SK-N-SH treated with all-trans-retinoic acid at 6 μM for 48 hours (cell line): ENCODE measurements at regions not wholly inside any gene's neighbourhood (a gene's known extent, or its start where the extent isn't known, plus 50 kb on each side); places are given as distances from the start of the nearest gene placed in this dataset.

Experiments used
- ISL1 ChIP-seq: fragments of 250-450 bp; sonication (Bioruptor Pico); IDR thresholded peaks from 2 replicates; pipeline ENCODE4 v2.1.2; 2022; ENCODE audit warnings: mild to moderate bottlenecking, moderate library complexity
- OSR1 ChIP-seq: fragments of 250-450 bp; sonication (Bioruptor Pico); IDR thresholded peaks from 2 replicates; pipeline ENCODE4 v1.8.0; 2022; ENCODE audit warnings: moderate library complexity, mild to moderate bottlenecking, inconsistent platforms
- PATZ1 ChIP-seq: fragments of 250-450 bp; sonication (Bioruptor Pico); IDR thresholded peaks from 2 replicates; pipeline ENCODE4 v1.8.0; 2020; ENCODE audit warnings: mild to moderate bottlenecking, moderate library complexity, borderline replicate concordance
- POU6F1 ChIP-seq: fragments of 250-450 bp; sonication (Bioruptor Pico); IDR thresholded peaks from 2 replicates; pipeline ENCODE4 v1.8.0; 2021; ENCODE audit warnings: low read depth, mild to moderate bottlenecking, moderate library complexity, borderline replicate concordance
- RARB ChIP-seq: fragments of 250-450 bp; sonication (Bioruptor Pico); IDR thresholded peaks from 2 replicates; pipeline ENCODE4 v1.8.0; 2021; ENCODE audit warnings: mild to moderate bottlenecking, moderate library complexity
- SNAI2 ChIP-seq: fragments of 250-450 bp; sonication (Bioruptor Pico); IDR thresholded peaks from 2 replicates; pipeline ENCODE4 v1.5.0; 2020; ENCODE audit warnings: mild to moderate bottlenecking, moderate library complexity
- TCF4 ChIP-seq: fragments of 250-450 bp; sonication (Bioruptor Pico); IDR thresholded peaks from 2 replicates; pipeline ENCODE4 v1.8.0; 2021; ENCODE audit warnings: mild to moderate bottlenecking, moderate library complexity, borderline replicate concordance
- TSHZ2 ChIP-seq: fragments of 250-450 bp; sonication (Bioruptor Pico); IDR thresholded peaks from 2 replicates; pipeline ENCODE4 v1.5.0; 2020; ENCODE audit warnings: mild to moderate bottlenecking, moderate library complexity
- ZFP3 ChIP-seq: fragments of 250-450 bp; sonication (Bioruptor Pico); IDR thresholded peaks from 2 replicates; pipeline ENCODE4 v1.5.0; 2020; ENCODE audit warnings: mild to moderate bottlenecking, moderate library complexity
- ZFP30 ChIP-seq: fragments of 450-650 bp; formaldehyde crosslinking; IDR thresholded peaks from 2 replicates; pipeline ENCODE4 v1.5.0; 2022; ENCODE audit warnings: mild to moderate bottlenecking, moderate library complexity
- ZNF70 ChIP-seq: fragments of 450-650 bp; formaldehyde crosslinking; IDR thresholded peaks from 2 replicates; pipeline ENCODE4 v1.5.0; 2020; ENCODE audit warnings: mild to moderate bottlenecking, moderate library complexity
- ZNF8 ChIP-seq: fragments of 450-650 bp; formaldehyde crosslinking; IDR thresholded peaks from 2 replicates; pipeline ENCODE4 v1.5.0; 2020; ENCODE audit warnings: mild to moderate bottlenecking, moderate library complexity

GRCh38 chr2:128988967-128989366, 670.3 kb upstream of the HS6ST1 start:
- TF ChIP-seq ZFP3 (no peak), POU6F1 (no peak), ZFP30 (CRISPR knock-in tag) (no peak), TCF4 (CRISPR knock-in tag) (no peak), PATZ1 (no peak), OSR1 (no peak), ISL1 (CRISPR knock-in tag) (no peak), RARB (CRISPR knock-in tag) (no peak), ZNF8 (CRISPR knock-in tag) (no peak), ZNF70 (CRISPR knock-in tag) (no peak), SNAI2 (CRISPR knock-in tag) (no peak), TSHZ2 (CRISPR knock-in tag) (no peak)
